Activated CD8-positive, alpha-beta T cell treated with anti-CD3 and anti-CD28 coated beads for 36 hours (primary cell): ENCODE measurements at regions not wholly inside any gene's neighbourhood (a gene's known extent, or its start where the extent isn't known, plus 50 kb on each side); places are given as distances from the start of the nearest gene placed in this dataset.

Source experiments
- ATAC-seq: fragments of 200-7000 bp; cut with Tn5 transposase; one replicate; pipeline ENCODE4 v1.10.0; 2021; ENCODE audit warnings: mild to moderate bottlenecking, moderate library complexity
- CTCF ChIA-PET: fragments of 350-600 bp; sonication (Branson Sonifier 250); formaldehyde crosslinking; loops from one replicate; lab custom pipeline; 2021; ENCODE audit warnings: antibody characterized with exemption; lab: Charles Lee
- POLR2A ChIA-PET: fragments of 350-600 bp; sonication (Branson Sonifier 250); formaldehyde crosslinking; loops from one replicate; lab custom pipeline; 2021; ENCODE audit warnings: antibody characterized with exemption; lab: Charles Lee
- DNase-seq: peaks from one replicate; pipeline ENCODE4 v3.0.0-alpha.2; 2020
- H3K27ac Mint-ChIP-seq: one replicate; pipeline ENCODE4 v1.8.0; 2021; ENCODE audit warnings: mild to moderate bottlenecking, mixed read lengths
- H3K27me3 Mint-ChIP-seq: one replicate; pipeline ENCODE4 v1.8.0; 2021; ENCODE audit warnings: mixed read lengths
- H3K36me3 Mint-ChIP-seq: one replicate; pipeline ENCODE4 v1.8.0; 2021; ENCODE audit warnings: low read depth, mixed read lengths
- H3K4me1 Mint-ChIP-seq: one replicate; pipeline ENCODE4 v1.8.0; 2021; ENCODE audit warnings: low read depth, mixed read lengths
- H3K4me3 Mint-ChIP-seq: one replicate; pipeline ENCODE4 v1.8.0; 2021; ENCODE audit warnings: mild to moderate bottlenecking, moderate library complexity, mixed read lengths
- H3K9me3 Mint-ChIP-seq: one replicate; pipeline ENCODE4 v1.8.0; 2021; ENCODE audit warnings: mixed read lengths
- intact Hi-C: fragments of 100-400 bp; cut with micrococcal nuclease; formaldehyde crosslinking; loops from one replicate; pipeline ENCODE4 v1.10.0; 2022
- TF ChIP-seq, protein P1 (sequence below): fragments of 200-600 bp; IDR thresholded peaks from one replicate; pipeline ENCODE4 v1.8.0; 2022; ENCODE audit warnings: antibody characterized with exemption, mild to moderate bottlenecking

DNA sequence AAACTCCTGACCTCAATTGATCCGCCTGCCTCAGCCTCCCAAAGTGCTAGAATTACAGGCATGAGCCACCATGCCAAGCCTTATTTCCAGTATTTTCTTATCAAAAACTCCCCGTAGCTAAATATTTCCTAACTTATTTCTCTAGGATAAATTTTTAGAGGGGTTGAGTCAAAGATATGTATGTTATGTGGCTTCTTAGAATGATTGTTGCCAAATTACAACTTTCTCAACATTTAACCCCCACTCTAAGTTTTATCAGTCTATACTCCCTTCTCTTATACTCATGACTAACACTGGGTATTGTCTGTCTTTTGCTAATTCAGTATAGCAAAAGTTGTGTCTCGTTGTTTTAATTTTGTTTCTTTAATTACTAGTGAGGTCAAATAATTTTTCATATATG, 187.7 kb upstream of the LNX1 start:
- ATAC-seq (no peak), DNase-seq (no peak)
- intact Hi-C loops: no loop called here
- Mint-ChIP-seq H3K36me3 (no peaks in the 10 kb centered on the region), H3K9me3 (no peaks in the 10 kb centered on the region), H3K4me1 (no peaks in the 10 kb centered on the region), H3K27me3 (peaks cover 9% of the 10 kb centered on the region), H3K4me3 (no peak overlapping the region), H3K27ac (no peak overlapping the region)
- POLR2A ChIA-PET: no interaction called here
- CTCF ChIA-PET: no interaction called here
- TF ChIP-seq, protein P1, sequence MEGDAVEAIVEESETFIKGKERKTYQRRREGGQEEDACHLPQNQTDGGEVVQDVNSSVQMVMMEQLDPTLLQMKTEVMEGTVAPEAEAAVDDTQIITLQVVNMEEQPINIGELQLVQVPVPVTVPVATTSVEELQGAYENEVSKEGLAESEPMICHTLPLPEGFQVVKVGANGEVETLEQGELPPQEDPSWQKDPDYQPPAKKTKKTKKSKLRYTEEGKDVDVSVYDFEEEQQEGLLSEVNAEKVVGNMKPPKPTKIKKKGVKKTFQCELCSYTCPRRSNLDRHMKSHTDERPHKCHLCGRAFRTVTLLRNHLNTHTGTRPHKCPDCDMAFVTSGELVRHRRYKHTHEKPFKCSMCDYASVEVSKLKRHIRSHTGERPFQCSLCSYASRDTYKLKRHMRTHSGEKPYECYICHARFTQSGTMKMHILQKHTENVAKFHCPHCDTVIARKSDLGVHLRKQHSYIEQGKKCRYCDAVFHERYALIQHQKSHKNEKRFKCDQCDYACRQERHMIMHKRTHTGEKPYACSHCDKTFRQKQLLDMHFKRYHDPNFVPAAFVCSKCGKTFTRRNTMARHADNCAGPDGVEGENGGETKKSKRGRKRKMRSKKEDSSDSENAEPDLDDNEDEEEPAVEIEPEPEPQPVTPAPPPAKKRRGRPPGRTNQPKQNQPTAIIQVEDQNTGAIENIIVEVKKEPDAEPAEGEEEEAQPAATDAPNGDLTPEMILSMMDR: no peak

DNA sequence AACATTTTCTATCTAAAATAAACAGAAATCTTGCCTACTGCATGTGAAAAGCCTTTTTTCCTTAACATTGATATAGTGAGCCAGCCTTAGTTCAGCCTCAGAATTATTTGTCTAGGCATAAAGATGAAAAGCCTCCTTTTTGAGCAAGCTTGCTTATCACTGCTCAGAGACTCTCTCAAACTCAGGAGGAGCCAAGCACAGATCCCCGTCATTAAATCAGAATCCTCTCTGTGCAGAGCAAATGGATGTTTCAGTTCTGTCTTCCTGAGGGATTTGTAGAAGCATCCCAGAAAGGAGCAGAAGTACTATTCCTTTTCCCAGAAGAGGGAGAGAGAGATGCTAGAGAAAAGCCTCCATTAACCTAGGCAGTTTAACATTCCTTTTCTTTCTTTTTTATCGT, 186.9 kb upstream of the LNX1 start:
- intact Hi-C loops: no loop called here
- H3K27ac Mint-ChIP-seq: no peak overlapping the region
- no peaks in the 10 kb centered on the region for H3K36me3 Mint-ChIP-seq
- POLR2A ChIA-PET: no interaction called here
- no peaks in the 10 kb centered on the region for H3K9me3 Mint-ChIP-seq
- TF ChIP-seq, protein P1: no peak
- ATAC-seq (no peak), DNase-seq (no peak)
- no peaks in the 10 kb centered on the region for H3K4me1 Mint-ChIP-seq
- no peak overlapping the region for H3K4me3 Mint-ChIP-seq
- peaks cover 6% of the 10 kb centered on the region for H3K27me3 Mint-ChIP-seq
- CTCF ChIA-PET: no interaction called here

DNA sequence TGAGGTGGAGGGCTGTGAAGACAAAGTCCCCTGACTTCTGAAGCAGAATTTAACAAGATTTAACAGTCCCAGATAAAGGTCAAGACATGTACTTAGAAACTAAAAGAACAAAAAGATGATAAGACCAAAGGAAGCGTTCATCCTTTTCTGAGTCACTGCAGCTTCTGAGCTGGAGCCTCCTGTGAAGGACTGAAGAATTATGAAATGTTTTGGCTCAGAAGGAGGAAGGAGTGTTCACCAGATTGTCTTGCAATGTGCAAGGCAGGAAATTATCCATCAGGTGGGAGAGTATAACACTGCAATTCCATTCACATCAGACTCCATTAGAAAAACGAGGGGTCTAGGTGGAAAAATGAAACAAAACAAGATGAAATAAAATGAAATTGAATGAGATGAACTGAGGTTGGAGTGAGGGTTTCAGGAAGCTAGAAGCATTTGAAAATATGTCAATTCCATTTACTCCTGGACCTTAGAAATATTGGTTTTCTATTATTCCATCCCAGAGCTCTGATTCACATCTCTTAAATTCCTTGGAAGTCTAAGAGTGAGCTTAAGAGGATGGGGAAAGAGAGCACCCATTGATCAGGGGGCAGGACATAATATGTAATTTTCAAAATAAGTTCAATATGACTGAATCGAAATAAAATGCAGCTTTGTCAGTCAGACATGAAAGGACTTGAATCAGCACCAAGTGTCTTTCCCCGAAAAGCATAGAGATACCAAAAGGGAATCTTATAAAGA, 186.1 kb upstream of the LNX1 start:
- TF ChIP-seq, protein P1: no peak
- Mint-ChIP-seq H3K4me1 (no peaks in the 10 kb centered on the region), H3K36me3 (no peaks in the 10 kb centered on the region), H3K4me3 (no peak overlapping the region), H3K9me3 (no peaks in the 10 kb centered on the region), H3K27ac (no peak overlapping the region), H3K27me3 (peaks cover 6% of the 10 kb centered on the region)
- POLR2A ChIA-PET: no interaction called here
- DNase-seq (no peak), ATAC-seq (no peak)
- CTCF ChIA-PET: no interaction called here
- intact Hi-C loops: no loop called here

DNA sequence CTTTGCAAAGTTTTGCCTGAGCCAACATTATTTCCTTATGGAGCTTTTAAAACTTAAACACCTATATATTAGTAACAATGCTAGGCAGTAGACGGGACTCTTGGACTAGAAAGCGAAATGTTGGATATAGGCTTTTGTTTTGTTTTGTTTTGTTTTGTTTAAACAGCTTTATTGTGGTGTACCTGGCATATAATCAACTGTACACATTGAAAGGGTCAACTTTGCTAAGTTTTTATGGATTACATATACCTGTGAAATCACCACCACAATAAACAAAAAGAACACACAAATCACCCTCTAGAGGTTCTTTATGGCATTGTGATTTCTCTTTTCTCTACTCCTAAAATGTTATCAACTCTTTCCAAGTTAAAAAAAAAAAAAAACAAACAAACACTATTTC, 184.9 kb upstream of the LNX1 start:
- Mint-ChIP-seq H3K9me3 (no peaks in the 10 kb centered on the region), H3K4me3 (no peak overlapping the region), H3K27me3 (peaks cover 6% of the 10 kb centered on the region), H3K36me3 (no peaks in the 10 kb centered on the region), H3K27ac (no peak overlapping the region), H3K4me1 (no peaks in the 10 kb centered on the region)
- POLR2A ChIA-PET: no interaction called here
- TF ChIP-seq, protein P1: no peak
- no peak for ATAC-seq
- CTCF ChIA-PET: no interaction called here
- DNase-seq: no peak
- intact Hi-C loops: no loop called here

DNA sequence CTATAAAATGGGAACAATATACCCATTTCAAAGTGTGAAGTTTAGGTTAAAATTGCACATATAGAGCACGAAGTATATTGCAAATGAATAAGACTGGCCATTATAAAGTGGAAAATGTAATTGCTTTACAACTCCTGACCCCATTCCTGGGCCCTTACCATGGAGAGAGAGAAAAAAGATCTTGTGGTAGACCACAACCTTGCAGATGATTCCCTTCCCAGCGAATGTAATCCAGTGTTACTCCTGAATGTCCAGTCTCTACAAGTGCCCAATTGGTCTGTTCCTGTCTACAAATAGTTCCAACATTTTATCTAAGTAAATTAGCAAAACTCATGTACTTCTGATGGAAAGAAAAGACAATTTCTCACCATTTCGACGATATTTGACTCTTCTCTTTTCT, 184.1 kb upstream of the LNX1 start:
- no peaks in the 10 kb centered on the region for H3K4me1 Mint-ChIP-seq
- intact Hi-C loops: no loop called here
- CTCF ChIA-PET: no interaction called here

More for the DNA sequence above, 184.1 kb upstream of the LNX1 start:
- H3K9me3 Mint-ChIP-seq: no peaks in the 10 kb centered on the region
- POLR2A ChIA-PET: no interaction called here
- no peaks in the 10 kb centered on the region for H3K36me3 Mint-ChIP-seq
- TF ChIP-seq, protein P1: no peak
- ATAC-seq (no peak), DNase-seq (no peak)
- H3K27me3 Mint-ChIP-seq: peaks cover 3% of the 10 kb centered on the region
- H3K27ac Mint-ChIP-seq: no peak overlapping the region
- H3K4me3 Mint-ChIP-seq: no peak overlapping the region
